Calu3 (cell line): ENCODE measurements at regions not wholly inside any gene's neighbourhood (a gene's known extent, or its start where the extent isn't known, plus 50 kb on each side); places are given as distances from the start of the nearest gene placed in this dataset.

ENCODE experiments used
- BruUV-seq: library from RNA; stranded (reverse); fragments of 400-500 nt; replicated peaks from 2 replicates; lab custom pipeline; 2021; lab: Mats Ljungman, UMichigan
- CTCF ChIA-PET: fragments of 300-600 bp; sonication (Branson Sonifier 250); formaldehyde crosslinking; loops from one replicate; lab custom pipeline; 2022; ENCODE audit warnings: antibody characterized with exemption; lab: Charles Lee
- DNase-seq: peaks from one replicate; pipeline ENCODE4 v3.0.0; 2022
- H3K27ac Mint-ChIP-seq: one replicate; pipeline ENCODE4 v1.8.0; 2022; ENCODE audit warnings: mixed read lengths; ENCODE audit not compliant: unreplicated experiment
- H3K27me3 Mint-ChIP-seq: one replicate; pipeline ENCODE4 v1.8.0; 2022; ENCODE audit warnings: mixed read lengths; ENCODE audit not compliant: unreplicated experiment
- H3K36me3 Mint-ChIP-seq: one replicate; pipeline ENCODE4 v1.8.0; 2022; ENCODE audit warnings: mild to moderate bottlenecking, moderate library complexity, mixed read lengths; ENCODE audit not compliant: insufficient read depth, unreplicated experiment
- H3K4me1 Mint-ChIP-seq: one replicate; pipeline ENCODE4 v1.8.0; 2022; ENCODE audit warnings: mild to moderate bottlenecking, low read depth, mixed read lengths; ENCODE audit not compliant: unreplicated experiment
- H3K4me3 Mint-ChIP-seq: one replicate; pipeline ENCODE4 v1.8.0; 2022; ENCODE audit warnings: mild to moderate bottlenecking, low read depth, moderate library complexity, mixed read lengths; ENCODE audit not compliant: unreplicated experiment
- H3K9me3 Mint-ChIP-seq: one replicate; pipeline ENCODE4 v1.8.0; 2022; ENCODE audit warnings: low read depth, mixed read lengths; ENCODE audit not compliant: unreplicated experiment
- intact Hi-C: fragments of 100-400 bp; cut with micrococcal nuclease; formaldehyde crosslinking; loops from one replicate; pipeline ENCODE4 v1.10.0; 2022; ENCODE audit not compliant: unreplicated experiment
- TF ChIP-seq, protein P1 (sequence below): fragments of 200-600 bp; IDR thresholded peaks from one replicate; pipeline ENCODE4 v1.8.0; 2022; ENCODE audit warnings: antibody characterized with exemption; ENCODE audit not compliant: unreplicated experiment

DNA sequence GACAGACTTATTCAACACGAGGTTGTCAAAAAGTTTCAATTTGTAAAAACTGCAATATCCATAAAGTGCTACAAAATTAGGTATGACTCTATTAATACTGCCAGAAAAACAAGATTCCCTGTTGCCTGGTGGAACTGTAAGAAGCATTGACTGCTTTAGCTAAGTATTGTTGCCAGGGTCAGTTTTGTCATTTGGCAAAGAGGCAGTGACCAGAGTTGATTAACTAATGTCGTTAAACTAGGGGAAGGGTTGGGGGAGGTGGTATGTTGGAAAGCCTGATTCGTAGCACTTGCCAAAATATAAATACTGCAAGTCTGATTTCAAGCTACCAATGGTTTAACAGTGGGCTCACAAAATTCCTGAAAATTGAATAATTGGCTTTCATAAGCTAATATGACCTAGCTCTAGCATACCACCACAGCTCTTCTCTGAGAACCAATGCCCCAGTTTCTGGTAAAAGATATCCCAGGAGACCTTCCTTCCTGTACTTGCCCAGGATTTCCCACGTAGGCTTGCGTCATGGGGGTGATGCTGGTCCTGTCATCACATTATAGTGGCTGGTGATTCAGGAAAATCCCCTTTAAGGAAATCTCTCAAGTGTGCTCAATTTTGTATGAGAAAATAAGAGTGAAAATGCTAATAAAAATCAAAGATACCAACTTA lies 266.4 kb upstream of the TBC1D5 start:
- H3K27me3 Mint-ChIP-seq: no peaks in the 10 kb centered on the region

DNA sequence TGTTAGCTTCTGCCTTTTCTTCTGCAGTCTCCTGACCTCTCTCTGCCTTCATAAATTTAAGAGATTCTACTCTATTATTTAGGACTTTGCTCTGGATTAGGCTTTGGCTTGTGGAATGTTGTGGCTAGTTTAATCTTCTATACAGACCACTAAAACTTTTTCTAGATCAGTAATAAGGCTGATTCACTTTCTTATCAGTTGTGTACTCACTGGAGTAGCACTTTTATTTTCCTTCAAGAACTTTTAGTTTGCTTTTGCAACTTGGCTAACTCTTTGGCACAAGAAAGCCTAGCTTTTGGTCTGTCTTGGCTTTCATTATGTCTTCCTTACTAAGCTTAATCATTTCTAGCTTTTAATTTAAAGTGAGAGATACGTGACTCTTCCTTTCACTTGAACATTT lies 265.5 kb upstream of the TBC1D5 start:
- Mint-ChIP-seq H3K27me3 (no peaks in the 10 kb centered on the region), H3K4me3 (no peak overlapping the region), H3K9me3 (no peaks in the 10 kb centered on the region), H3K36me3 (no peaks in the 10 kb centered on the region), H3K4me1 (peaks cover 6% of the 10 kb centered on the region), H3K27ac (no peak overlapping the region)
- DNase-seq: no peak
- CTCF ChIA-PET: no interaction called here
- intact Hi-C loops: no loop called here
- TF ChIP-seq, protein P1, sequence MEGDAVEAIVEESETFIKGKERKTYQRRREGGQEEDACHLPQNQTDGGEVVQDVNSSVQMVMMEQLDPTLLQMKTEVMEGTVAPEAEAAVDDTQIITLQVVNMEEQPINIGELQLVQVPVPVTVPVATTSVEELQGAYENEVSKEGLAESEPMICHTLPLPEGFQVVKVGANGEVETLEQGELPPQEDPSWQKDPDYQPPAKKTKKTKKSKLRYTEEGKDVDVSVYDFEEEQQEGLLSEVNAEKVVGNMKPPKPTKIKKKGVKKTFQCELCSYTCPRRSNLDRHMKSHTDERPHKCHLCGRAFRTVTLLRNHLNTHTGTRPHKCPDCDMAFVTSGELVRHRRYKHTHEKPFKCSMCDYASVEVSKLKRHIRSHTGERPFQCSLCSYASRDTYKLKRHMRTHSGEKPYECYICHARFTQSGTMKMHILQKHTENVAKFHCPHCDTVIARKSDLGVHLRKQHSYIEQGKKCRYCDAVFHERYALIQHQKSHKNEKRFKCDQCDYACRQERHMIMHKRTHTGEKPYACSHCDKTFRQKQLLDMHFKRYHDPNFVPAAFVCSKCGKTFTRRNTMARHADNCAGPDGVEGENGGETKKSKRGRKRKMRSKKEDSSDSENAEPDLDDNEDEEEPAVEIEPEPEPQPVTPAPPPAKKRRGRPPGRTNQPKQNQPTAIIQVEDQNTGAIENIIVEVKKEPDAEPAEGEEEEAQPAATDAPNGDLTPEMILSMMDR: no peak
- BruUV-seq: no TSS peak

More for the DNA sequence above, 266.4 kb upstream of the TBC1D5 start:
- no peak overlapping the region for H3K27ac Mint-ChIP-seq
- TF ChIP-seq, protein P1: no peak
- no peak for DNase-seq
- CTCF ChIA-PET: no interaction called here
- no peaks in the 10 kb centered on the region for H3K9me3 Mint-ChIP-seq
- no TSS peak for BruUV-seq
- intact Hi-C loops: no loop called here
- no peak overlapping the region for H3K4me3 Mint-ChIP-seq
- H3K4me1 Mint-ChIP-seq: peaks cover 6% of the 10 kb centered on the region
- no peaks in the 10 kb centered on the region for H3K36me3 Mint-ChIP-seq

DNA sequence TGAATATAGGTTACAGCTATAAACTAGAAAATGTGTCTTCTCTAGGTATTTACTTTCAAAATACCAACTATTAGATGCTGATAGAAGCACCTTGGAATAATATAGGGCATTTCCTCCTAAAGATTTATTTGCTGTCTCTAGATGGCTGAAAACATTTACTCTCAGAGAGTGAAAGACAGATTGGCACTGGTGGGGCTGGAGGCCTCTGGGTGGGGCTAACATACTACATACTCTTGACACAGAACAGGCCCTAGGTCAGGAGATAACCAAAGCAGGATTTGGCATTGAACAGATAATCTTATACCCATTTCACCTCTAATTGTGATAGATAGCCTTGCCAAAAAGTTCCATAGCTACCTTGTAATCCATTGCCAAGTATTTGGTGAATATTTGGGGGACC lies 253.3 kb upstream of the TBC1D5 start:
- Mint-ChIP-seq H3K4me3 (no peak overlapping the region), H3K9me3 (no peaks in the 10 kb centered on the region), H3K27me3 (no peaks in the 10 kb centered on the region), H3K4me1 (no peaks in the 10 kb centered on the region), H3K27ac (no peak overlapping the region), H3K36me3 (no peaks in the 10 kb centered on the region)
- no peak for DNase-seq
- no TSS peak for BruUV-seq
- intact Hi-C loops: no loop called here
- CTCF ChIA-PET: no interaction called here
- TF ChIP-seq, protein P1: no peak

DNA sequence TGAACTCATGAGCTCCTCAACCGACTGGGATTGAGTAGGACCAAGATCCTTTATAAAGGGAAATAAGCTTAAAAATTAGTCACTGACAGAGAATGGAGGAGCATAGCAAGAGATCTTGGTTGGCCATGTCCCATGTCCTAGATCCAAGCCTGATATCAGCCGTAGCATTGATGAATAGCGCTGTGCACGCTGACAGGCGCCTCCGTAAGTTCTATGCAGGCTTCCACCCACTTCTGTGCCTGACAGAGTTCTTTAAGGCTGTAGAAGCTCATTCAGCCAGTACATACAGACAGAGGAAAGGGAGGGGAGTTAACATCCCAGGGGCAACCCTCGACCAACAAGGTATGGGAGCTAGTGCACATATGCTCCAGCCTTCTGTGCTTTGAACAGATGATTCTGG lies 251.7 kb upstream of the TBC1D5 start:
- H3K9me3 Mint-ChIP-seq: no peaks in the 10 kb centered on the region
- no peaks in the 10 kb centered on the region for H3K4me1 Mint-ChIP-seq
- CTCF ChIA-PET: no interaction called here
- no TSS peak for BruUV-seq
- TF ChIP-seq, protein P1: no peak
- H3K27ac Mint-ChIP-seq: no peak overlapping the region
- intact Hi-C loops: no loop called here
- H3K36me3 Mint-ChIP-seq: no peaks in the 10 kb centered on the region
- H3K27me3 Mint-ChIP-seq: no peaks in the 10 kb centered on the region
- H3K4me3 Mint-ChIP-seq: no peak overlapping the region
- DNase-seq: no peak
